Eye (tissue), 1 donor: ENCODE measurements at regions not wholly inside any gene's neighbourhood (a gene's known extent, or its start where the extent isn't known, plus 50 kb on each side); places are given as distances from the start of the nearest gene placed in this dataset.

Experiments used
- DNase-seq: peaks from one replicate; pipeline ENCODE4 v3.0.0-alpha.2; 2015

GRCh38 chr13:32863596-32863995 is 152.6 kb upstream of the KL start:
- DNase-seq = no peak

- no peak for DNase-seq
Observed at GRCh38 chr13:32866921-32867320, 149.3 kb upstream of the KL start.

GRCh38 chr13:32877491-32877890 is 138.7 kb upstream of the KL start:
- DNase-seq = no peak

- DNase-seq = no peak
Observed at GRCh38 chr13:32878163-32878562, 138.1 kb upstream of the KL start.

- no peak for DNase-seq
Observed at GRCh38 chr13:32880636-32881035, 135.6 kb upstream of the KL start.

GRCh38 chr13:32881074-32881776 is 135.0 kb upstream of the KL start:
- DNase-seq = no peak

- no peak for DNase-seq
Observed at GRCh38 chr13:32881777-32882145, 134.5 kb upstream of the KL start.

GRCh38 chr13:32882691-32883090 is 133.5 kb upstream of the KL start:
- DNase-seq = no peak

GRCh38 chr13:32883474-32883873 is 132.7 kb upstream of the KL start:
- peak; percentile 56 for DNase-seq

- no peak for DNase-seq
Observed at GRCh38 chr13:32887617-32888016, 128.6 kb upstream of the KL start.

- DNase-seq = no peak
Observed at GRCh38 chr13:32889986-32890565, 126.1 kb upstream of the KL start.

- no peak for DNase-seq
Observed at GRCh38 chr13:32893176-32893575, 123.0 kb upstream of the KL start.

GRCh38 chr13:32894589-32895001 is 121.6 kb upstream of the KL start:
- no peak for DNase-seq

- DNase-seq = no peak
Observed at GRCh38 chr13:32895296-32895695, 120.9 kb upstream of the KL start.

- DNase-seq = no peak
Observed at GRCh38 chr13:32897296-32897695, 118.9 kb upstream of the KL start.

GRCh38 chr13:32902029-32902780 is 114.0 kb upstream of the KL start:
- no peak for DNase-seq

- DNase-seq = no peak
Observed at GRCh38 chr13:32902874-32903273, 113.3 kb upstream of the KL start.

GRCh38 chr13:32903720-32904119 is 112.5 kb upstream of the KL start:
- DNase-seq = no peak

GRCh38 chr13:32904266-32904665 is 112.0 kb upstream of the KL start:
- no peak for DNase-seq

GRCh38 chr13:32905063-32905863 is 111.0 kb upstream of the KL start:
- no peak for DNase-seq

GRCh38 chr13:32905864-32906180 is 110.4 kb upstream of the KL start:
- peak; percentile 43 for DNase-seq

- DNase-seq = no peak
Observed at GRCh38 chr13:32907211-32907610, 109.0 kb upstream of the KL start.

GRCh38 chr13:32910530-32910929 is 105.7 kb upstream of the KL start:
- DNase-seq = no peak

GRCh38 chr13:32911506-32911905 is 104.7 kb upstream of the KL start:
- no peak for DNase-seq
